GM21528 (cell line): ENCODE measurements at regions not wholly inside any gene's neighbourhood (a gene's known extent, or its start where the extent isn't known, plus 50 kb on each side); places are given as distances from the start of the nearest gene placed in this dataset.

Experiments
- ATAC-seq: cut with Tn5 transposase; IDR thresholded peaks from one replicate; pipeline ENCODE4 v1.9.1; 2021; ENCODE audit warnings: mild to moderate bottlenecking, moderate library complexity; ENCODE audit not compliant: unreplicated experiment, low FRiP score

DNA sequence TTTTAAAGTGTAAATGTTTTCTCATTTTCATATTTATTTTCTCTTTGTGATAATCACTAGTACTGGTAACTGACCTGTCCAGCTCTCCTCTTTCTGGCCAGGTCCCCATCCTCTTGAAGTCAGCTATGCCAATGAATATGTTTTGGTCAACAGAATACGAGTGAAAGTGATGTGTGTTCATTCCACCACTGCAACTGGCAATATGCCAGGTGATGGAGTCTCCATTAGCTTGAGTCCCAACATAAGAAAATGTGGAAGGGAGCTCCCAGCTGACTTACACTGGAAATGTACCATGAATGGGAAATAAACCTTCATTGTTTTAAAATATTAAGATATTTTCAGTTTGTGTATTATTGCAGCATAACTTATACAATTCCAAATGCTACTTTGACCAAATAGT lies 75.8 kb downstream of the CCDC34 start:
- ATAC-seq = no peak

GRCh38 chr11:27285761-27286160 lies 77.3 kb downstream of the CCDC34 start:
- ATAC-seq = no peak

GRCh38 chr11:27282806-27283205 lies 80.2 kb downstream of the CCDC34 start:
- ATAC-seq = no peak

DNA sequence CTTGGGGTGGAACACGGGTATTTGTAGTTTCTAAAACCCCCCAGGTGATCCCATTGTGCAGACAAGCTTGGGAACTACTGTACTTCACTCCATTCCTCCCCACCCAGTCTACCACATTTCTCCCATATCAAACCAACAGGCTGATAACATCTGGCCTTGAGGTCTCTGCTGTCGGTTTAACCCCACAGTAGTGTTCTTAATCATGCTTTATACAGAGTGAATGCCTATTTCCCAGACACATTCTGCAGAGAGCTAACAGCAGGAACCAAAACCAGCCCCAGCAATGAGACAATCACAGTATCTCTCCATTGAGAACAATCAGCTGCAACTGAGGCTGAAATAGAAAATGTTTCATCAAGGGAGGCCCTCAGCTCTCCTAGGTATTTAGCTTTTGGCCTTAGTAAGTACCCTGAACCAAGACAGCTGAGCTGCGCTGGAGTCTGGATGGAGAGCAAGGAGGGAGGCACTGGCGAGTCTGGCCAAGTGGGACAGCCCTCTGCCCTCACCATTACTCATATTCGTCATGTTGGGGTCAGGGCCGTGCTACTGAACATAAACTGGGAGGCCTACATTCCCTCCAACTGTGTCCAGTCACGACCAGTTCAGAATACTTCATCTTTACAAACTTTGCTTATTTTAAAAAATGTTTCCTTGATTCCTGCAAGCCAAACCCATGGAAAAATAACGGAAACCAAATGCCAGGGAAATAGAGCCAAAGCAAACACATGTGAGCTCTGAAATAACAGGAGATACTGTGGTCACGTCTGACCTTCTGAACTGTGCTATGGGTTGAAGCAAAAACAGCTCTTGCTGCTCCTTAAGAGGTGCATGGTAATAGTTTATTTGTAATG lies 81.0 kb downstream of the CCDC34 start:
- no peak for ATAC-seq

GRCh38 chr11:27281276-27281675 lies 81.7 kb downstream of the CCDC34 start:
- ATAC-seq = no peak

GRCh38 chr11:27280140-27280539 lies 82.9 kb downstream of the CCDC34 start:
- ATAC-seq = no peak

- no peak for ATAC-seq
Observed at GRCh38 chr11:27279460-27279859, 83.6 kb downstream of the CCDC34 start.

DNA sequence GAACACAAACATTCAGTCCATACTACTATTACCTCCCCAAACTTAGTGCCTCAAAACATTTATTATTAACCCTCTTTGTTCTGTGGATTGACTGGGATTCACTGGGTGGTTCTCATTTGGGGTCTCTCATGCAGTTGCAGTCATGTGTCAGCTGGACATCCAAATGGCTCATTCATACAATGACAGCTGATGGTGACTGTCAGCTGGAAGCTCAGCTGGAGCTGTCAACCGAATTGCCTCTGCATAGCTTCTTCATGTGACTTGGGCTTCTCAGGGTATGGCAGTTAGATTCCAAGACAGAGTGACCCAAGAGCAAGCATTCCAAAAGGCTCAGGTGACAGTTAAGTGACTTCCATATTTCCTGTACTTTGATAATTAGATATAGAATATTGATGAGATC lies 85.2 kb downstream of the CCDC34 start:
- no peak for ATAC-seq

- no peak for ATAC-seq
Observed at GRCh38 chr11:27276141-27276540, 86.9 kb downstream of the CCDC34 start.

- no peak for ATAC-seq
Observed at GRCh38 chr11:27274854-27275395, 88.1 kb downstream of the CCDC34 start.

DNA sequence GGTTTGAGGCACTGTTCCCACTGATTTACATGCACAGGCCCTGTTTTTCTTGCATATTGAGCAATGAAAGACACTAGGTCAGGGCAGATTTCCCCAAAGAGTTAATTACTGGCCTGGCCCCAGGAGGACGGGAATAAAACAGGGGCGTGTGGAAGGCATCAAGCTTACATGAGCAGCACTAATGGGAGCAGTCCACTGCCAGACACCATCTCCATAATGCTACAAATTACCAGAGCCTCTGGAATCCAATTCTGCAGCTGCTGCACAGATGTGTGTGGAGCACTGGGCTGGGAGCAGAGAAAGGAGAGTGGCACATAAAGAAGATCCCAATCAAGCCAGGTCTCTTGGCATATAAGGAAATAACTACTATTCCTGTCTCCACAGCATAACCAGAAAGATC lies 96.9 kb downstream of the CCDC34 start:
- no peak for ATAC-seq

- no peak for ATAC-seq
Observed at GRCh38 chr11:27263986-27264385, 99.0 kb downstream of the CCDC34 start.

- ATAC-seq = no peak
Observed at GRCh38 chr11:27263046-27263445, 100.0 kb downstream of the CCDC34 start.

- ATAC-seq = no peak
Observed at GRCh38 chr11:27255447-27255828, 107.6 kb downstream of the CCDC34 start.

- no peak for ATAC-seq
Observed at GRCh38 chr11:27254744-27255446, 108.1 kb downstream of the CCDC34 start.

DNA sequence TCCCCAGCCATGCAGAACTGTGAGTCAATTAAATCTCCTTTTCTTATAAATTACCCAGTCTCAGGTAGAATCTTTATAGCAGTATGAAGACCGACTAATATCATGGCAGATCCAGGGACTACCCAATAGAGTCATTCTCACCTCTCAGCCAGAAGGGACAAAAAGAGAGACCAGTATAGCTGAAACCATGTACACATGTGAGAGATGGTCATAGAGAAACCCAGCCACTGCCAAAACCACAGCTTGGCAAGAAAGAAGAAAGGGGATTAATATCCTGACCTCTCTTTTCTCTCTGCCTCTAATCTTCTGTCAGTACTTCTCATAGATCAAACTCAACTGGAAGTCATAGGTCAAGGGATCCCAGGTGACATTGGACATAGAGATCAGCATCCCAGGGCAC lies 109.8 kb downstream of the CCDC34 start:
- no peak for ATAC-seq

- no peak for ATAC-seq
Observed at GRCh38 chr11:27250867-27251665, 111.9 kb downstream of the CCDC34 start.

- ATAC-seq = no peak
Observed at GRCh38 chr11:27248576-27249509, 114.2 kb downstream of the CCDC34 start.

DNA sequence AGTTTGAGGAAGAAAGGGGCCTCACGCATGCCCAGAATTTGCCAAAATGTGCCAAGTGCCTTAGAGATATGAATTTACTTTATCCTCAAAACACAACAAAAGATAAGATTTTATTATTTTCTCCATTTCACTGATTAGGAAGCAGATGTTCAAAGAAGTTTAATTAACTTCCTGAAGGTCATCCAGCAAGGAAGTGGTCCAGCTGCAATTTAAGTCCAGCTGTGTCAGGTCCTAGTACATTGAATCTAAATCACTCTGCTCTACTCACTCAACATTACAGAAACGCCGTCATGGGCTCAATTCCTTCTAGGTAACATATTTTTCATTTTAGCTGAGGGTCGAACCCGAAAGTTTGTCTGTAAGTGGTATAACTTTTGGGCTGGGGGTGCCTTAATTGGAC lies 115.4 kb downstream of the CCDC34 start:
- no peak for ATAC-seq

DNA sequence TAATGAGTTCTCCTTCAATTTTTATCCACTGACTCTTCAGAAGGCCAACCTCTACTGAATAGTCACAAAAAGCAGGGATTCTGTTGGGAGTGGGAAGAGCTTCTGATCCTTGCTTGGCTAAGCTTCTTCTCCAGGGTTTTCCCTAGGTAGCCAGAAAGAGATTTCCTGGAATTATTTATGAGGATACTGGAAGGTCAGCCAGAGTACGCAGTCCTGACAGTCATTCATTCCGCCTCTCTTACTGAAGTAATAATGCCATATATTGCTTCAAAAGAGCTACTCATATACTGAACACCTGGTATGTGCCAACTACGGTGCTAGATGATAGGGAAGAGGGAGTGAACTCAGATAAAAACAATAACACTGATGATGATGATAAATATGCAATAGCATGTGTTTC lies 116.1 kb downstream of the CCDC34 start:
- ATAC-seq = no peak
